ENCODE measurements at regions not wholly inside any gene's neighbourhood (a gene's known extent, or its start where the extent isn't known, plus 50 kb on each side); places are given as distances from the start of the nearest gene placed in this dataset.
A peak's percentile ranks its signal among the peaks of the same experiment; 100 is the strongest.

DNA sequence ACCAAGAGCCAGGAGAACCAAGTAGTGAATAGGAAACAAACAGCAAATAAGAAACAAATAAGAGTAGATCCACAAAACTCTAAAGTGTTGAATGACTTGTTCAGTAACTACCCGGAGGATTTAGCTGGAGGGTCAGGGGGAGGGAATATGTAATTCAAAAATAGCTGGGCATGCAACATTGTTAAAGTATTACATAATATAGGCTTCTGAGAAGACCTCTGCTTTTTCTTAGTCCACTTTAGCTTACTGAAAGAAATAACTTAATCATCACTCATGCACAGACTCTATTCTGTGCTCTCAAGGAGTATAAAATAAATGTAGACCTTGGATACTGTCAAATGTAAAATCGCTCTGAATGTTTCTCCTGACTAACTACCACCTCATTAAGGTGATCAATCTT is 183.2 kb upstream of the POU5F2 start:
- Histone ChIP-seq H3K27ac (no peak overlapping the region), H3K36me3 (replicated peaks) (no peaks in the 10 kb centered on the region), H3K4me3 (ENCODE audit: low read depth, low read length) (no peak overlapping the region), H3K27me3 (replicated peaks) (no peaks in the 10 kb centered on the region)
- DNase-seq = no peak
- TF ChIP-seq, protein P1, sequence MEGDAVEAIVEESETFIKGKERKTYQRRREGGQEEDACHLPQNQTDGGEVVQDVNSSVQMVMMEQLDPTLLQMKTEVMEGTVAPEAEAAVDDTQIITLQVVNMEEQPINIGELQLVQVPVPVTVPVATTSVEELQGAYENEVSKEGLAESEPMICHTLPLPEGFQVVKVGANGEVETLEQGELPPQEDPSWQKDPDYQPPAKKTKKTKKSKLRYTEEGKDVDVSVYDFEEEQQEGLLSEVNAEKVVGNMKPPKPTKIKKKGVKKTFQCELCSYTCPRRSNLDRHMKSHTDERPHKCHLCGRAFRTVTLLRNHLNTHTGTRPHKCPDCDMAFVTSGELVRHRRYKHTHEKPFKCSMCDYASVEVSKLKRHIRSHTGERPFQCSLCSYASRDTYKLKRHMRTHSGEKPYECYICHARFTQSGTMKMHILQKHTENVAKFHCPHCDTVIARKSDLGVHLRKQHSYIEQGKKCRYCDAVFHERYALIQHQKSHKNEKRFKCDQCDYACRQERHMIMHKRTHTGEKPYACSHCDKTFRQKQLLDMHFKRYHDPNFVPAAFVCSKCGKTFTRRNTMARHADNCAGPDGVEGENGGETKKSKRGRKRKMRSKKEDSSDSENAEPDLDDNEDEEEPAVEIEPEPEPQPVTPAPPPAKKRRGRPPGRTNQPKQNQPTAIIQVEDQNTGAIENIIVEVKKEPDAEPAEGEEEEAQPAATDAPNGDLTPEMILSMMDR (IDR thresholded peaks at IDR 0.05; ENCODE audit: low read depth, low read length, missing control alignments) = no peak
- in situ Hi-C loops (cut with HindIII; ENCODE audit: low pct_ligation_motif_present, low sequenced_read_pairs) = no loop called here

DNA sequence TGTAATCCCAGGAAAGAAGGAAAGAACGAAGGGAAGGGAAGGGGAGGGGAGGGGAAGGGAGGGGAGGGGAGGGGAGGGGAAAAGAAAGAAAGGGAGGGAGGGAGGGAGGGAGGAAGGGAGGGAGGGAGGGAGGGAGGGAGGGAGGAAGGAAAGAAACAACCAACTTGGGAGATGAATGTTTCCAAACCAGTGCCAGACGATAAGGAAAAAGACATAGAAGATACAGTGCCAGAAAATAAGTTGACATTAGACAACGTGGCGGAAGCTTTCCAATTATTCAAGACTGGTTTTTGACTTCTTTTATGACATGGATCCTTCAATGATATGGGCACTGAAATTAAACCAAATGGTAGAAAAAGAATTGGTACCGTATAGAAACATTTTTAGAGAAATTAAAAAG is 181.2 kb upstream of the POU5F2 start:
- TF ChIP-seq, protein P1 (IDR thresholded peaks at IDR 0.05; ENCODE audit: low read depth, low read length, missing control alignments) = no peak
- Histone ChIP-seq H3K36me3 (replicated peaks) (no peaks in the 10 kb centered on the region), H3K27me3 (replicated peaks) (no peaks in the 10 kb centered on the region), H3K4me3 (ENCODE audit: low read depth, low read length) (no peak overlapping the region), H3K27ac (no peak overlapping the region)
- no peak for DNase-seq
- in situ Hi-C loops (cut with HindIII; ENCODE audit: low pct_ligation_motif_present, low sequenced_read_pairs) = no loop called here

DNA sequence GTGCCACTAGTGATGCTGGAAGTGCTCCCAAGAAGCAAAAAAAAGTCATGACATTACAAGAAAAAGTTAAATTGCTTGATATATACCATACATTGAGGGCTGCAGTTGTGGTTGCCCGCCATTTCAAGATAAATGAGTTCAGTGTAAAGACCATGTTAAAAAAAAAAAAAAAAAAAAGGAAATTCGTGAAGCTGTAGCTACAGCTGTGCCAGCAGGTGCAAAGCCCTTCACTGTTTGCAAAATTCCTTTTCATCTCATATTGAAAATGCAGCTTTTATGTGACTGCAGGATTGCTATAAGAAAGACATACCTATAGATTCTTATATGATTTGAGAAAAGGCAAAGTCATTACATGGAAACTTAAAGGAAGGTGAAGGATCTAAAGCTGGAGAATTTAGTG is 179.6 kb upstream of the POU5F2 start:
- DNase-seq = no peak
- no peaks in the 10 kb centered on the region for H3K36me3 ChIP-seq (replicated peaks)
- in situ Hi-C loops (cut with HindIII; ENCODE audit: low pct_ligation_motif_present, low sequenced_read_pairs) = no loop called here
- no peak overlapping the region for H3K4me3 ChIP-seq (ENCODE audit: low read depth, low read length)
- no peaks in the 10 kb centered on the region for H3K27me3 ChIP-seq (replicated peaks)
- no peak overlapping the region for H3K27ac ChIP-seq
- TF ChIP-seq, protein P1 (IDR thresholded peaks at IDR 0.05; ENCODE audit: low read depth, low read length, missing control alignments) = no peak

DNA sequence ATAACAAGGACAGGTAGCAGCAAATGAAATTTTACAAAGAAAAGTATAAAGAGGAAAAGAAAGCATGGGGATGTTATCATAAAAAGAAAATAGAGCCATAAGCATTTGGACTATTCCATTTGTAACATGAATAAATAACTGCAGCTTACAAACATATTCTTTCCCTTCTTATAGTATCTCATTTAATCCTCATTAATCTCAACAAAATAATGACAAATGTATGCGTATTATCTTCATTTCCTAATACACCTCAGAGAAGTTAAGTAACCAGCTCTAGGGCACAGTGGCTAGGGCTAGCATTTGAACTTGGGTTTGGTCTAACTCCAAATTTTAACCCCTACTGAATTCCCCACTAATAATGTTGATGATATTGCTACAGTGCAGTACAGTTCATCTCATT is 175.5 kb upstream of the POU5F2 start:
- in situ Hi-C loops (cut with HindIII; ENCODE audit: low pct_ligation_motif_present, low sequenced_read_pairs) = no loop called here
- TF ChIP-seq, protein P1 (IDR thresholded peaks at IDR 0.05; ENCODE audit: low read depth, low read length, missing control alignments) = no peak
- Histone ChIP-seq H3K4me3 (ENCODE audit: low read depth, low read length) (no peak overlapping the region), H3K36me3 (replicated peaks) (no peaks in the 10 kb centered on the region), H3K27me3 (replicated peaks) (no peaks in the 10 kb centered on the region), H3K27ac (no peak overlapping the region)
- DNase-seq = no peak

DNA sequence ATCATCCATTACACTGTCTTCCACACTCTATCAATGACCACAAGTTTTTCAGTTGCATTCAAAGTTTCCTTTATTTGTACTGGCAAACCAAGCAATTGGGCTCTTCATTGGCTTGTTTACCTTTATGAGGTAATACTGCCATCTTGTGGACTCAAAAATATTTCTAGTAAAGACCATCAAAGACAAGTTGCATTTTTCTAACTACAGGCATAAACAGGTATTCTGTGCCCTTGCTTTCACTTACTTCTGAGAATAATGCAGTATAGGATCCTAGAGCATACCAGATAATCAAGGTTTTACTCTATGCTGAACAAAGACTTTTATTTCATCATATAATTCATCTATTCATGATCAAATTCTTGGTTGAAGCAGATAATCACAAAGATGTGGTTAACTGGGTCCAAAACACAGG is 173.7 kb upstream of the POU5F2 start:
- TF ChIP-seq, protein P1 (IDR thresholded peaks at IDR 0.05; ENCODE audit: low read depth, low read length, missing control alignments) = peak; percentile 25
- no peaks in the 10 kb centered on the region for H3K27me3 ChIP-seq (replicated peaks)
- in situ Hi-C loops (cut with HindIII; ENCODE audit: low pct_ligation_motif_present, low sequenced_read_pairs) = no loop called here
- no peak overlapping the region for H3K27ac ChIP-seq
- no peak for DNase-seq
- H3K36me3 ChIP-seq (replicated peaks) = no peaks in the 10 kb centered on the region
- no peak overlapping the region for H3K4me3 ChIP-seq (ENCODE audit: low read depth, low read length)

DNA sequence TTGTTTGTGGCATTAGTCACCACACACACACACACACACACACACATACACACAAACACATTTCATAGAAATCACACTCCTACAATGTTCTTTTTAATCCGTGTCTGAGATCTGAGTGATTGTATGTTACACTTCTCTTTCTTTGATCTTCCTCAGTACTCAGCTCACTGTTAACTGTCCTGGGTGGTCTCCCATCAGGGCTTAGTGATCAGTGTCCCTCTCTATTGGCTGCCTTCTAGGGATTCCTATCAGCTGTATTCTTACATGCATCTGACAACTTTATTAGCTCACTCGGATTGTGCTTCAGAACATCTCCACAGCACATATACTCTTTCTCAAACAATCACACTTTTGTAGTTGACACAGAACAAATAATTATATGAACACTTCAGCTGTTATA is 170.2 kb upstream of the POU5F2 start:
- H3K36me3 ChIP-seq (replicated peaks) = no peaks in the 10 kb centered on the region
- in situ Hi-C loops (cut with HindIII; ENCODE audit: low pct_ligation_motif_present, low sequenced_read_pairs) = no loop called here
- DNase-seq = no peak

More for the DNA sequence above, 170.2 kb upstream of the POU5F2 start:
- no peak overlapping the region for H3K27ac ChIP-seq
- TF ChIP-seq, protein P1 (IDR thresholded peaks at IDR 0.05; ENCODE audit: low read depth, low read length, missing control alignments) = no peak
- H3K4me3 ChIP-seq (ENCODE audit: low read depth, low read length) = no peak overlapping the region
- H3K27me3 ChIP-seq (replicated peaks) = no peaks in the 10 kb centered on the region

All from brain microvascular endothelial cell (primary cell).